Bone marrow (tissue), 2 donors: ENCODE measurements at regions not wholly inside any gene's neighbourhood (a gene's known extent, or its start where the extent isn't known, plus 50 kb on each side); places are given as distances from the start of the nearest gene placed in this dataset.
"Not testable (repeated sequence)": the region's sequence is repeated elsewhere in the genome, so short reads cannot be mapped to it uniquely, and the experiment has no call there.

ENCODE experiments used
- DNase-seq, 2 donors: peaks; one replicate each; lab custom pipeline; 2025; lab: John Stamatoyannopoulos, UW

DNA sequence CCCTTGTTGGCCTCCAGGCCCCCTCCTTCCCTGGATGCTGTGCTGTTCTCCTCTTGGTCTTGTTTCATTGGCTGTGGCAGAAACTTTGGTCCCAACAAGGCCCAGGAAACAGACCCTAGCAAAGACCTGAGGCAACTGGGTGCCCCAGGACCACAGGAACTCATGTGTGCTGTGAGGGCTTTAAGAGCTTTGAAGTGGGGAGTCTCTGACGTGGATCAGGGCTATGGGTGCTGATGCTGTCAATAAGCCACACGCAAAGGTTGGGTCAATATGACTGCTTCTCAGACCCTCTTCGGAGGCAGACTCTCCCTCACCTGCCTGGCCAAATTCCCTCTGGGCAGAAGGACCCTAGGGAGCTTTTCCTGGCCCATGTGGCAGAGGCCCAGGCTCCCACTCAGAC lies 91.5 kb upstream of the MLN start:
- DNase-seq: no peak

DNA sequence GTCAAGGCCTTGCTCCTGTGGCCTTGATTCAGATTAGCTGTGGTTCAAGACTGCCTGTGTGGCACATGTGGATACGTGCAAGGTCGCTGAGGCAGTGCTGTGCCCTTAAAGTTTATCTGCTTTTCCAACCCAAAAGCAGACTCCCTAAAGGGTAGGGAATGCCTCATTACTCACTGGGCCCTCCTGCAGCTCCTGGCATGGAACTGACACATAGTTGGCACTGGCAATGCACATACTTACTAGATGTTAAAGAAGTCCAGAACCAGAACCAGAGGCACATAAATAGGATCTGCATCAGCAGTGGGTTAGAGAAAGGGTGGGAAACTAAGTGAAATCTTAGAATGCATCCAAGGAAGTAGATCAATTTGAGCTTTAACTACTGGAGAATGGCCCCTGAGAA lies 90.6 kb upstream of the MLN start:
- DNase-seq: no peak

- DNase-seq: no peak
Measured at GRCh38 chr6:33892581-33893346, 89.0 kb upstream of the MLN start.

GRCh38 chr6:33888664-33889200 lies 84.9 kb upstream of the MLN start:
- no peak for DNase-seq

- DNase-seq: no peak
Measured at GRCh38 chr6:33888183-33888582, 84.4 kb upstream of the MLN start.

- DNase-seq: peak in 1 of 2 donors; percentile 63
Measured at GRCh38 chr6:33886673-33887144, 82.9 kb upstream of the MLN start.

DNA sequence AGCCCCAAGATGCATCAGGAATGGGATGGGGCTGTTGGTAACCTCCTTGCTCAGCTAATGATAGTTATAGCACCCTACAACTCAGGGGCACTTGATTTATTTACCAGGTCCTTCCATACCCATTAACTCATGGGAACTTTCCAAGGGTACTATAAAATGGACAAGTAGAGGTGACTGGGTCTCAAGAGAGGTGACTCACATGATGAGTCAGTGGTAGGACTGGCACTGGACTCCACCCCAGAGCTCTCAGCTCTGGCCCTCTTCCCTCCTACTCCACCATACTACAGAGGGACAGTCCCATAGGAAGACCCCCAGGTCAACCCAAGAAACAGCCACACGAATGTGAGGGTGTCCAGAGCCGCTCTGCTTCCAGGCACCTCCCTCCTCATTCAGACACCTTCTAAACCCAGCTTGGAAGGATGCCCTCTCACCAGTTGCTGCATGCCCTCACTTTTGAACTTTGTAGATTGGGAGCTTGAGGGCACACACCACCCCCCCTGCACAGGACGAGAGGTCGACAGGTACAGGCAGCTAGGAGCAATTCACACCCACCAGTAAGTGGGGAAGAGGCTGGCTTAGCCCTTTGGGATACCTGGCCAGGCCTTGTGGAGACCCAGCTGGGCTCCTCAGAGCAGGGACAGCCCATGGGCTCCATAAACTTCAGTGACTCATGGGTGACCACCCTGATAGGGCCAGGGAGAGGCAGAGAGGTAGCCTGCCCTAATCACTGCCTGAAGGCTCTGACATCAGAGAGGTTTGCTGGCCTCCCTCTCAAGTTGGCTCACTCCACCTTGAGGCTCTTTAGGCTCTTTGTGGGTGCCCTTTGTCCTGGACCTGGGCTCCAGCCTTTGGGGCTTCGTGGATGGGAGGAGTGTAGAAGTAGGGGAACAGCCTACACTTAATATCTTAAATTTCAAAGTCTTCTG lies 81.6 kb upstream of the MLN start:
- no peak for DNase-seq

GRCh38 chr6:33883621-33884020 lies 79.8 kb upstream of the MLN start:
- DNase-seq: not testable (repeated sequence)

DNA sequence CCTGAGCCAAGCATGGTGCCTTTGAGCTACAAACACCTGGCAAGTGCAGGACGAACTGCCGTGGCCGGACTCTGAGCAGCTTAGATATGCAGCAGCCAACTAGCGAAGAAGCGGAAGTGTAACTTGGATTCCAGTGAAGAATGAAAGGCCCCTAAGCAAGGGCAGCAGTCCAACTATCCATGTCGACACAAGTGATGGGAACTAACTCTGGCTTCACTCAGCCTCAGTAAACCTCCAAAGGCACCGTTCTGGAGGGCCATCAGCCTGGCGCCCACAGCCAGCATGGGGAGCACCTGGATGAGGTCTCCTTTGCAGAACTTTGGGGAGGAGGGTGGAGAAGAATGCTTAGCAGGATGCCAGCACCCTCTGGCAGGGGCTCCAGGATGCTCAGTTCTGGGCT lies 78.4 kb upstream of the MLN start:
- no peak for DNase-seq

GRCh38 chr6:33880766-33881165 lies 77.0 kb upstream of the MLN start:
- DNase-seq: no peak

DNA sequence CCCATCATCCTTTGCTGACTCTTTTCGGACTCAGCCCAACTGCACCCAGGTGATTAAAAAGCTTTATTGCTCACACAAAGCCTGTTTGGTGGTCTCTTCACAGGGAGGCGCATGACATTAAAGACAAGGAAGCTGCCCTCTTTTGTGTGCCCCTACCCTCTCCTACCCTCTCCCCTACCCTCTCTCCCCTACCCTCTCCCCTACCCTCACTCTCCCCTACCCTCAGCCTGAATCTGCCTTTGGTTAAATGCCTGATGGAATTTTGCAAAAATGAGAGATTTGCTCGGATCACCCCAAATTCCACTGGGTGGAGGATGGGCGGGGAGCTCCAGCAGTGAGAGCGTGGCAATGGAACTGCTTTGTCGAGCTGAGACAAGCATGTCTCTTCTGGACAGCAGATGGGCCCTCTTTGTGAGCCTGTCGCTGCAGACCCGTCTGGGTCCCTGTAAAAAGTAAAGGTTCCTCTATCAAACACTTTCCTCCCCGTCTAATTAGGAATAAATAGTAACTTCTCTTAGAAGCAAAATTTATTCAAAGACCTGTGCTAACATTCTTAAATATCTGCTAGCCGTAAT lies 76.4 kb upstream of the MLN start:
- DNase-seq: no peak

DNA sequence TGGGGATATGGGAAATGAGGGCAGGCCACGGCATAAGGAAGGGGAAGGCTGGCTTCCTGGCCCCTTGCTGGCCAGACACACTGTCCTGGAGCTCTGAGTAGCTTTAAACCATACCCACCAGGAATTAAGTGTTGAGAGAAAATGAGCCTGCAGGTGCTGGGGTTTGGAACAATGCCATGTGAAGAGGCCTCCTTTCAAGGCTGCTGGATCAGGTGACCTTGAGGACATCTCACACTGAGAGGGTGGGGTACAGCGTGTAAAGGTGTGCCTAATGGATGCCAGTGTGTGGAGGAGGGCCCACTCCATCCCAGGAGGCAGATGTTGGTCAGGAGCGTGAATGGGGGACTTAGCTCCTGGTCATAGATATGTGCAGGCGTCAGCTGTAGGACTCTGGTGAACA lies 74.8 kb upstream of the MLN start:
- DNase-seq: no peak

DNA sequence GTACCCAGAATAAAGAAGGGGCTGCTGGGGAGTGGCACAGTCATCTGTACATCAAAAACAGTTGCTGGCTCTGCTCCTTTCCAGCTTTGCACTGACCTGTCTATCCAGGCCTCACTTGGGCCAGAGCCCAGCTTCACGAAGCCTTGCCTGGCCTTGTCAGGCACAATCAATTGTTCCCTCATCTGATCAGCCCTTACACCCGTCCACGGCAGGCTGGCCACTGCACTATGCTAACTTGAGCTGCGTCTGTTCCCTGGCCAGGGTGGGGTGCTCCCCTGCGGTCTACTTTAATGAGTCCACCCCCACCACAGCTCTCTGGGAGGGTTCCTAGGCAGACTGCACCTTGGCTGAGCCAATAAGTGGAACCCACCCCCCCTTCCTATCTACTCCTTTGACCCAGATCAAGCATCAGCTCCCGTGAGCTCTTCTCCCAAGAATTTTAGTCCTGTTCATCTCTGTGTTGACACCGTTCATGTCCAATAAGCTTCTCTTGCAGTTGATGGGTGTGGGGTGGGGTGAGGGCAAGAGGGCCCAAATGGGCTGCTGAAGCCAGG lies 74.3 kb upstream of the MLN start:
- no peak for DNase-seq

- DNase-seq: no peak
Measured at GRCh38 chr6:33875696-33876095, 71.9 kb upstream of the MLN start.

- no peak for DNase-seq
Measured at GRCh38 chr6:33875141-33875581, 71.4 kb upstream of the MLN start.

- DNase-seq: no peak
Measured at GRCh38 chr6:33874136-33874760, 70.4 kb upstream of the MLN start.

- no peak for DNase-seq
Measured at GRCh38 chr6:33872761-33873160, 69.0 kb upstream of the MLN start.

DNA sequence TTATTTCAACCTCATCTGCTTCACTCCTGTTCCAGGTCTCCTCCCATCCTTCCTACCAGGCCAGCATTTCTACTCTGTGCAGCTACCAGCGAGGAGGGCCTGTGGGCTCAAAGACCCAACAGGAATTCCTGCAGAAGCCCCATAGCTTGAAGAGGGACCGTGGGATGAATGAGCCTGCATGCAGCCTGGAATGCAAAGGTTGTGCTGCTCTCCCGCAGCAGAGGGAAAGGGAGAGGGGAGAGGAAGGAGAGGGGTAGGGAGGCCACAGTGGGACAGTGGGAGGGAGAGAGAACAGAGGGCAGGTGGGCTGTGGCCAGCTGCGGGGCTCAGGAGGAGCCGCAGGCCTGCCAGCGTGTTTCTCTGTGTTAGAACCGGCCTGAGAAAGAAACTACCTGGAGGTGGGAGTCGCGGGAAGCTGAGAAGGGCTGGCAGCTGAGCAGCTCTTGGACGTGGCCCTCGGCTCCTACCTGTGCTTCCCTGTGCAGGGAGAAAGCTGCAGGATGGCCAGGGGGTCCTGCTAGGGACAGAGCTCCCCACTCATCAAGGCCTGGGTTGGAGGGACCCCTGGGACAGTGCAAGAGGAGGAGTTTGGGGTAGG lies 66.1 kb upstream of the MLN start:
- DNase-seq: no peak

DNA sequence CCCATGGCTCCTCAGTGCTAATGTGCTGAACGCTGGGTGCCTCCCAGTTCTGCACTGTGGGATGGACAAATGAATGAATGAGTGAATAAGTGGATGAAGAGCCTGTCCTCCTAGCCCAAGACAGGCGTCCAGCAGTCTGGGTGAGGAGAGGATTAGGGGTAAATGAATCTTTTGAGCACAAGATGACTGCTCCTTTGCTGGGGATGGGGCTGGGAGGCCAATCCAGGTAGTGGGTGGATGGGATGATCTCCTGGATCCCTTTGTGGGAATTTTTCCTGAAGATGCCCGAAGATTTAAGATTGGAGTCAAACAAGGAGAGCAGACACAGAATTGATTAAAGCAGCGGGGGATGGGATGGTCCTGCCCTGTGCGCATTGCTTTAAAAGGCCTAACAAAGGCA lies 65.3 kb upstream of the MLN start:
- no peak for DNase-seq

DNA sequence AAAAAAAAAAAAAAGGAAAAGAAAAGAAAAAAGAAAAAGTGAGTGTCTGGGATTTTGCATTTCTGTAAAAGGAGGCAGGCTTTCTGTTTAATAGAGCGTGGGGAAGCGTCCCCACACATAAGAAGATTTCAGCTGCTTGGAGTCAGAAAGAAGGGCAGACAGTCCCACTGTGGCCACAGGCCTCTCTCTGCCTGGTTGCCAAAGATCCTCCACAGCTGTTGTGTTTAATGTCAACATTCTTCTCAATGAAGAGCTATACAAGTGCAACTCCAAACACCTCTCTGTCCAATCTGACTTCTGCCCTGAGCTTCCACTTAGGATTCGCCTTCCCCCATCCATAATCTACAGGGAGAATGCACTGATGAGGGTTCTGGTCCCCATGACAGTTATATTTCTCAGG lies 64.3 kb upstream of the MLN start:
- no peak for DNase-seq

DNA sequence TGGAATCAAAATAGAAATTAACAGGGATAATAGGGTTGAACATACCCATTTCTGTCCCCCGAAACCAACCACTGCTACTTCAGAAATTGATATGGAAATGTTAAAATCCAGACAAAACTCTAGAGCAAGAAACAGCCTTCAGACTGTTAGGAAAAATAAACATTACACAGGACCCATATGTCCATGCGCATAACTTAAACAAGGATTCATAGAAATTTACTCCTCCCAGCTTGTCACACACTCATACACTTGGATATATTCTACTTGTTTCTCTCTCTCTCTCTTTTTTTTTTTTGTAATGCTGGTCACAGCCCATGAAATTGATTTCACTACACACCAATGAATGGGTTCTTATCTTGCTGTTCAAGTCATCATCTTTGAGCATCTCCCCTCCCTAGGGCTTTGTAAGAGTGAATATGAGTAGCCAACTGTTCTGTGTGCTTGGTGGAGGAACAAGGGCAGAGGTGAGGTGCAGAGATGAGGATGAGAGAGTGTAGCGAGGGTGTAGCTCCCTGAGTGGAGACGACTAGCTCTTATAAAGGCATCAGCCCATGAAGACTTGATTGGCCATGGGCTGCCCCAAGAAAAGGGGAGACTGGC lies 61.8 kb upstream of the MLN start:
- DNase-seq: no peak
